Hematopoietic multipotent progenitor cell treated with erythropoietin and hydrocortisone succinate and interleukin-3 and kit ligand, for 4 days (in vitro differentiated cells): ENCODE measurements at regions not wholly inside any gene's neighbourhood (a gene's known extent, or its start where the extent isn't known, plus 50 kb on each side); places are given as distances from the start of the nearest gene placed in this dataset.
A peak's percentile ranks its signal among the peaks of the same experiment; 100 is the strongest.

ENCODE experiments used
- DNase-seq: peaks from one replicate; pipeline ENCODE4 v3.0.0-alpha.2; 2015

DNA sequence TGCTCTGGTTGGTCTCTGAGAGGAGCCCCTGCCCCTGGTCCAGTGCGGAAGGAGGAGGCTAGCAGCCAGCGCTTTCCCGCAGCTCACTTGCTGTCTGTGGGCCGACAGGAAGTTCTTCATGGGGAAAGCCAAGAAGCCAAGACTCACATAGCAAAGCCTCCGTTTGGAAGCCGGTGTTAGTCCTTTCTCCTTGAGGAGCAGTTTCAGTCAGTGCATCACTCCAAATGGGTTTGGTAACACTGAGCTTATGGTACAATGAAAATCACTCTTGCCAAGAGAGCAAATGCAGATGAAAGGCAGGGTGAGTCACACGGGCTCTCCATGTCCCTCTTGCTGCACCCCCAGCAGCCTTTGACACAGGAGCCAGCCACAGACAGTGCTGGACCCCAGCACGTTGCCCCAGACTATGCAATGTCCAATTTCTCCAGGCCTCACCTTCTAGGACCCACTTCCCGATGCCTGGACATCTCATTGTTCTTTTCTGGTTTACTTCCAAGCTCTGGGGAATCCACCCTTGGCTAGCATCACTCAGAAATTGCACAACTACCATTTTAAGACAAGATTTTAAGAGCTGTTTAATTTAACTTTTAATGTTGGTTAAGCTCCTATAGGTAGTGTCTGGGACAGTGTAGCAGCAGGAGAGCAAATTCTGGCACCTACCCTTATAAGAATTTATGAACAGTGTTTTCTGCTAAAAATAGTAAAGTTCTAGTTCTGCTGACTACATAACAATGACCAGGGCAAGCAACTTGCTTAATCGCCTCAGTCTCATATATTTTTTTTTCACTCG, 174.9 kb downstream of the ASB1 start:
- no peak for DNase-seq

DNA sequence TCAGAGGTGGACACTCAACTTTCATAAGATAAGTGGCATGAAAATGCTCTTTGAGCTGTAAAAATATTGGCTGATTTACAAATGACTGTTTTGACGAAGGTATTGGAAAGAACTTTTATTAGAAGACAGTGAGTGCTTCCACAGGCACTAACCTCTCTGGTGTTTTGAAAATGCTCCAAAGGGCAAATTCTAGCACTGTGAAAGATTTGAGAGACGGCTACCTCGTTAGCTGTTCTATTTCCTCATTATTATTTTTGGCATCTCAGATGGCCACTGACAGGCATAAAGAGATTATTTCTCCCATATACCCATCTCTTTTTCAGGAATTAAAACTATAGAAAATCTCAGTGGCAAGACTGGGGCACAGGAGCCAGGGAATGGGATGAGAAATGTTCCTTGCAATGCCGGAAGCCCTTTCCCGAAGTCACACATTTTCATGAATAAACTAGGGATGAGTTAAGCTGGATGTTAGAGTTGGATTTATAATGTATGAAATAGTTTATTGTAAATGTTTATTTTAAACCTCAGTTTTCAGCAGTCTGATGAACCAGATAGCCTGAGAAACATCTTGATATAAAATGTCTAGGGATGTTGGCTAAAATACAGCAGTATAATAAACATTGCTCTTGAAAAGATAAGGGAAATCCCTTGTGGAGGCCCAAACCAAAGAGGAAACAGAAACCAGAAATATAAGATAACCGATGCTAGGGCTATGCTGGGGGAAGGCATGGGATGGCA, 175.7 kb downstream of the ASB1 start:
- DNase-seq: no peak

DNA sequence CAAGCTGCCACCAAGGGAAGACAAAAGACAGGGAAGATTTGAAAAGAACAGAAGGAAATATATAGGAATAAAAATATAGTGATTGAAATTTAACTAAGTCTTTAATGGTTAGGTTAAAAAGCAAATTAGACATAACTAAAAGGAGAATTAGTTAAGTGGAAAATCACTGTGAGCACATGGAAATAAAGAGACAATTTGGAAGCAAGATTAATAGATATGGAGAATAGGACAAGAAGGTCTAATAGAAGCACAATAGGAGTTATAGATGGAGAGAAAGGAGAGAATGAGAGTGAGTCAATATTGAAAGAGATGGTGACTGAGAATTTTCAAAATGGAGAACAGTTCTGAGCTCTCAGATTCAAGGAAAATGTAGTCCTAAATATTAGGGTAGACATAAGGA, 176.9 kb downstream of the ASB1 start:
- DNase-seq: no peak

DNA sequence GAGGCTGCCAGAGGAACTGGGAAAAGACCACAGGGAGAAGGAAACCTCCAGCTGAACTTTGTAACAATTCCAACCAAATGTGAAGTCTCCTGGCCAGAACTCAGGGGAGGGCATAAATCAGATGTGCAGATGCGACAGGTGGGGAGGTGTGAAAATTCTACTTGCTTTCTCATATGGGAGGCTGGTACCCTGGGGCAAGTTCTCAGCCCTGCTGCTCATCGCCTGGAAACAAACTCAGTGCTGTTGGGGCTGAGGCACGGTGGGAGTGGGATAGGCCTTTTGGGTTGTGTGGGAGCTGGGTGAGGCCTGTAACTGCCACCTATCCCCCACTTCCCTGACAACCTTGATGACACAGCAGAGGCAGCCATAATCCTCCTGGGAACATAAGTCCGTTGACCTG, 179.6 kb downstream of the ASB1 start:
- no peak for DNase-seq

DNA sequence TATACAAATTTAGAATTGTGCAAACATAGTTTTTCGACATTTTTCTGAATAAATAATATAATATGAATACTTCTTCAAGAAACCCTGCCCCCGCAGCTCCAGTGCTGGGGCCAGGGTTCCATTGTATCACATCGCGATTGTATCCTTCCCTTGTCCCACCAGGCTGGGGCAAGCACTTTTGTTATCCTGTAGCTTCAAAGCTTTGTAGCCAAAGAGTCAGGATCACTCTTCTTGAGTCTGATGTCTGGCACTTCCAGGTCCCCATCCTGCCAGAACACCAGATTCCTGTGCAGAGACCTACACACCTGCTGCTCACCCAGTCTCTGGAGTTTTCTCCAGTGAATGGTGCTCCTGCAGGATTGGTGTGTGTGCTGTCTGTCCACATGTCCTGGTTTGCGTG, 186.9 kb downstream of the ASB1 start:
- DNase-seq: no peak

DNA sequence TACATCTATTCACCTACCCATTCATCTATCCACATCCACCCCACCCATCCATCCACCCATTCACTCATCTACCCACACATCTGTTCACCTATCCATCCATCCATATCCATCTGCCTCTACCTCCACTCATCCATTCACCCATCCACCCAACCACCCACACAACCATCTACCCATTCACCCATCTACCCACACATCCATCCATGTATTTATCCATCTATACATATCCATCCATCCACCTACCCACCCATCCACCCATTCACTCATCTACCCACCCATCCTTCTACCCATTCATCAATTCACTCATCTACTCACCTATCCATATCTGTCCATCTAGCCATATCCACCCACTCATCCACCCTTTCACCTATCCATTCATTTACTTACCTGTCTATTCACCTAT, 187.6 kb downstream of the ASB1 start:
- DNase-seq: no peak

DNA sequence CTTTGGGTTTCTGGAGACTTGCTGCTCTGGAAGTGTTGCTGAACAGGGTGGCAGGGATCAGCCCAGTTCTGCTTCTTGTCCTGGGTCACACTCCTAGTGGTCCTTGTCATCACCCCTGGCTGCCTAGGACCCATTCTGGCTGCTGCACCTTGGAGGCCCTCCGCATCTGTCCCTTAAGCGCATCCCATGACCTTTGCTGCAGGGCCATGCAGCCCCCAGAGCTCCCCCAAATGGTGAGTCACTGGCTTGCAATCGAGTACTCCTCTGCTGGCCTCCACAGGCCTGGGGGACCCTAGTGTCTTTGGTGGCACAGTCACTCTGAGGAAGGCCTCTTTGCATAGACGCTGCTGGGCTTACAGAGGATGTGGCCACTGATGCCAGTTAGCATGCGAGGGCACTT, 188.5 kb downstream of the ASB1 start:
- DNase-seq: no peak

DNA sequence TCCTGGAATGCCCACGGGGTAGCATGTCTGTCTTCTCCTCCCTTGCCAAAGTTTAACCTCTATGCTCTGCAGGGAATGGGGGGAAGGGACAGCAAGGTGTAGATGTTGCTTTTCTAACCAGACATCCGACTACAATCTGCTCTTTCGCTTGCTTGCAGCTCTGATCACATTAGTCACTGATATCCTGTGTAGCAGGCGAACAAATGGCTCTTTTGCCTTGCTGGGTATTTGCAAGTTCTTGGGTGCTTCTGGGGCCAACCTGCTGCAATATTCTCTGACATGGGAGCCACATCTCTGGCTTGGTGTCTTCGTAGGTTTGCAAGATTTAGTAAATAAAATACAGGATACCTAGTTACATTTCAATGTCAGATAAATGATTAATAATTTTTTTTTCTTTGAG, 190.0 kb downstream of the ASB1 start:
- no peak for DNase-seq

DNA sequence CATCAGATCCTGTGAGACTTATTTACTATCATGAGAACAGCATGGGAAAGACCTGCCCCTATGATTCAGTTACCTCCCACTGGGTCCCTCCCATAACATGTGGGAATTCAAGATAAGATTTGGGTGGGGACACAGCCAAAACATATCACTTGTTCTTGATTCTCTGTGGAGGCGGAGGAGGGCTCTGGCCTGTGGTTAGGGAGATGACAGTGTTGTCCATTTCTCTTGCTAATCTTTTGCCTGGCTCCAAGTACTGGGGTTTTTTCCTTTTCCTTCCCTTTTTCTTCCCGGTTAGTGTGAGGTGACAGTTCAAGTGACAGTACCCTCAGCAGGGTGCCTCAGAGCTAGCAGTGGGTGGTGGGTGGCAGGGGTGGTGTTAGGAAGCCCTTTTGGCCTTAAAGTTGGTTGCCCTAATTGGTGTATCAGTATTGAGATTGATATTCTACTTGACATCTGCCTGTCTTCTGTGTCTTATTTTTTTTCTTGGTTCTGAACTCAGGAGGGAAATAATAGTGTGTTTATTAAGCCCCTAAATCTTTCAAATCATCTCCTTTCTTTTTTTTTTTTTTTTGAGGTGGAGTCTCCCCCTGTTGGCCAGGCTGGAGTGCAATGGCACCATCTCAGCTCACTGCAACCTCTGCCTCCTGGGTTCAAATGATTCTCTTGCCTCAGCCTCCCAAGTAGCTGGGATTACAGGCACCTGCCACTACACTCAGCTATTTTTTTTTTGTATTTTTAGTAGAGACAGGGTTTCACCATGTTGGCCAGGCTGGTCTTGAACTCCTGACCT, 192.0 kb downstream of the ASB1 start:
- DNase-seq: peak; percentile 51

DNA sequence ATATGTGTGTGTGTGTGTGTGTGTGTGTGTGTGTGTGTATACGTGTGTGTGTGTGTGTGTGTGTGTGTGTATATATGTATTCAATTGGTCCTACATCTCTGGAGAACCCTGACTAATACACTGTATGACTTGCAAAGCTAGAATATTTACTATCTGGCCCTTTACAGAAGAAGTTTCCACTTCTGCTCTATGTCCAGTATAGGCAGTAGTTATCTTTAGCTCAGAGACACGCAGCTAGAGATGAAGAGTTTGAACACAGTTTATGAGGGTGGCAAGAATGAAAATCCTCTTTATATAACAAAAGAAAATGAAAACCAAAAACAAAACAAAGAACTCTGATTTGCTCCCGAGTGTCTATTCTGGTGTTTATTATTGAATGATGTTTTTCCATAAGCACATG, 201.2 kb downstream of the ASB1 start:
- DNase-seq: no peak

DNA sequence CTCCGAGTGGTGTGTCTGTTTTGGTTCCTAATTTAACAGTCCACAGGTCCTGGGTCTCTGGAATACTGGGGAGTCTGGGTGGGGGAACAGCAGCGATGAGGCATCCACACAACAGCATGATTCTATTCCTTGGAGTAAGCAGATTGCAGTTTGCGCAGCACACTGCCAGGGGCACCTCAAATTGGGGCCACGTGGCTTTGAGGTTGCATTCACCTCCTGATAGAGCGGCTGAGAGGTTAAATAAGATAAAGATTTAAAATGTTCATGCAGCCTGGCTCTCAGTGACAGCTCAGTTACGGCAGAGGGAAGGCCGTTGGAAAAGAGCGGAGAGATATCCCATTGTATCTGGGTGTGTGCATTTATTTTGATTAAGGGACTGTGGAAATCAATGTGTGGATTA, 202.3 kb downstream of the ASB1 start:
- DNase-seq: no peak

DNA sequence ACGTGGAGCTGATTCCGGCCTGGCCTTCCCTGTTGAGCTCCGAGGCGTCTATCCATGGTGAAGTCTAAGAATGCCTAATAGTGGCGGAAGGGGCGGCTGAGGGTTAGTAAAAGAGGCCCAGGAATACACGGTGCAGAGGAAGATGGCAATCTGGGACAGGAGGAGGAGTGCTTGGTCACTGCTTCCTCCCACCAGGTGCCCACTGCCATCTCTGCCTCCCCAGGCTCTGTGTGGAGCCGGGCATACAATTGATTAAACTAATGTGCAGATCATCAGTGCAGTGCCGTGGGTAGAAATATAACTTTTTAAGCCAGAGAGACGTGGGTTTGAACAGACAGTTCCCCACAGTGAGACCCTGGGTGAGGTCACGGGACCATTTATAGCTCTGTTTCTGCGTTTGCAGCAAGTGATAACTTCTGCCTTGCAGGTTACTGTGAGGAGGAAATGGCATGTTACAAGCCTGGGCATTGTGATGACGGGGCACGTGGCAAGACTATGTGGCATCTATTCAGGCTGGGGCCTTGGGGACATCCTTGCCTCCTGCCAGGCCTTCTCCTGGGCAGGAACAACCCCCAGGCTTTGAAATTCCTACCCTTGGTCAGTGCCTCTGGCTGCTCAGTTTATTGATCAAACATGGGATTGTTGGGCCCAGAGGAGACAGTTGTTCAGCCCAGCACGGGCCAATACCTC, 204.9 kb downstream of the ASB1 start:
- no peak for DNase-seq

DNA sequence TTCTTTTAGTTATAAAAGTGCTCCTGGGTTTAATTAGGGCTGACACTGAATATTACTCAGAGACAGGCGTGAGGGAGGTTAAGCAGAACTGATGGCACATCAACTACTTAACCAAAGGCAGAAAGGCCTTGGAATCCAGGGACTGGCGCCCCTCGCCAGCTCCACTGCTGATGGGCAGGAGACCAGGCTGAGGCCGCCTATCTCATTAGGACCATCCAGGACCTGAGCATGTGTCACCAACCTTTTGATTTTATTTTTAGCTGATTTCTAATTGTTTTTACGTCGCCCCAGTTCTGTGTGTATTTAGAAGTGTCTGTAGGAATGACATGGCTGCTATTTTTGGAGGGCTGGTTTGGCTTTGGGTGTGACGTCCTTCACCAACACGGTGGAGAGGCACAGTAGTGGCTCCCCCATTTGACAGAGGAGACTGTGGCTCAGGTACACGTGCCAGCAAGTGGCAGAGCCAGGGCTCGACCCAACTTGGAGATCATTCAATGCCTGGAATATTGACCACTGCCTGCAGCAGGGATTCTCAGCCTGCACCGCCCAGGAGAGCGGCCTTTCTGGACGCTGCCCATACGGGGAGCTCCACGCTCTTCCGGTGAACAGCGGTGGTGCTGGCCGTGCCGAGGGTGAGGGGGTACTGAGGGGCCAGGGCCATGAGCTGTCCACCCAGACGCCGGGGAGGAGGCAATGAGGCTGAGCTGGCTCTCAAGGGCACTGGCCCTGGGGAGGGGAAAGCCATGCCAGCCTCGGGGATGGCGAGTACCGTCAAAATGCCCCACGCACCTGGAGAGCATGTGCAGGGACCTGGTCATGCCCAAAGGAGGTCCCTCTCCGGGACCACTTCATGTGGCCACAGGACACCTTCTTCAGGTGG, 205.7 kb downstream of the ASB1 start:
- DNase-seq: no peak

DNA sequence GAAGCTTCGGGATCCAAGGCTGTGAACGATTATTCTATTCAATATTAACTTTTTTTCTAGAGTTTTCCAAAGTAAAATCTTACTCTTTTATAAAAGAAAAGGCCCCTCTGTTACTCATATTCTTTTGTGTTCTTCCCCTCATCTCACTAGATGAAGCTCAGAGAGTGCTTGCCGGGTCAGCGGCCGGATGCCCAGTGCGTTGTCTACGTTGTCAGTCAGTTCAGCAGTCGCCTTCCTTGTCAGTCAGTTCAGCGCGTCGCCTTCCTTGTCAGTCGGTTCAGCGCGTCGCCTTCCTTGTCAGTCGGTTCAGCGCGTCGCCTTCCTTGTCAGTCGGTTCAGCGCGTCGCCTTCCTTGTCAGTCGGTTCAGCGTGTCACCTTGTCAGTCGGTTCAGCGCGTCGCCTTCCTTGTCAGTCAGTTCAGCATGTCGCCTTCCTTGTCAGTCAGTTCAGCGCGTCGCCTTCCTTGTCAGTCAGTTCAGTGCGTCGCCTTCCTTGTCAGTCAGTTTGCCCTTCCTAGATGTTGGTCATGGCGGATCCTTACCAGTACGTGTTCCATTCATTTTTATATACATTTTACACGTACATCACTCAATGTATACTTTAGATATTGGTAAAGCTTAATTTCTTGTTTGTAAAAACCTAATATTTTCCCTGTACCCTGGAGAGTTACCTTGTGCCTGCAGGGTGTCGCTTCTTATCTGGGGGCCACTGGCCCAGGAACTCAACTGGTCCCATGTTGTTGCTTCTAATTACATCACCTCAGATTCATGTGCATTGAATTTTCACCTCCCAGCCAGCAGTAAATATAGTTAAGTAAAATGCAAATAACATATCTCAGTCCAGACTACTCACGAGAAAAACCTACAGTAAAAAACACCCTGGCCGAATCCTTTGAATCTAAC, 206.9 kb downstream of the ASB1 start:
- no peak for DNase-seq

DNA sequence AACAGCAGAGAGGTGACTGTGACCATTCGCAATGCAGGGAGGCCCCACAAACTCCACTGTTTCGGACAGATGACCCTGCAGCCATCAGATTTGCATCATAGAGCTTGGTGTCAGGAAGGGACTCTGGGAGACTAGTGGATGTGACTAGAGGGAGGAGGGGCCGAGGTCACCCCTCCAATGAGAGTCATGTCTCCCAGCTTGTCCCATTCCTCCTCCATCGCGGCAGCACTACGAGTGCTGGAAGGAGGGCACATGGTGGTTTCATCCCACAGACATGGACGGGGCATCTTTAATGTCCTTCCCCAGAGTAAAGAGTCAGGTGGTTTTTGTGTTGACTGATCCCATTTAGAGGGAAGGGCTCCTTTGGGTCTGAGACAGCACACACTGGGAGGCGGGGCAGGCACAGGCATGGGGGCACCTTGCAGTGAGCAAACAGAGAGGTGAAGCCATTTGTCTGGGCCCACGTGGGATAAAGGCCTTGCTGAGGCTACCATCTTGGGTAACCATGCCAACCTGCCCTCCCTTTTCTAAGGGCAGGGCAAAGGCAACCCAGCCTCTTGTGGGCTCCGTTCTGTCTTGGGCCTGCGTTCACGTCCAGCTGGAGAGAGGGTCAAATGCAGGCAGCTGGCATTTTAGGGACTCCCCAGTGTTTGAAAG, 208.1 kb downstream of the ASB1 start:
- DNase-seq: no peak

DNA sequence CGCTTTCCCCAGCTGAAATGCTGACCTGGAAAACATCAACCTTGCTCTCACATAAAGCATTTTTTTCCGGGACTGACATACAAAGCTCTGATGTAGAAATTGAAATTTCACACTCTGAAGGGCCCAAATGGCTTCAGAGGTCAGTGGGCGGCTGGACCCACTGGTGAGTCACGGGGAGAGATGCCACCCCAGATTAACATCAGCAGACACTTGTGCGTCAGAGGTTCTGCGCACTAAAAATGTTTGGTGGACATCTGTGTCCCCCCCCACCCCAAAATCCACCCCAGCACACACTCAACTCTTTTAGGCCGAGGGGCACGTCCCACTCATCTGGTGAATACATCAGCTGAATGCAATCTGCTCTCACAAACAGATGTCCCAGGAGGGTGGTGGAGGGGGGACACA, 208.9 kb downstream of the ASB1 start:
- no peak for DNase-seq

DNA sequence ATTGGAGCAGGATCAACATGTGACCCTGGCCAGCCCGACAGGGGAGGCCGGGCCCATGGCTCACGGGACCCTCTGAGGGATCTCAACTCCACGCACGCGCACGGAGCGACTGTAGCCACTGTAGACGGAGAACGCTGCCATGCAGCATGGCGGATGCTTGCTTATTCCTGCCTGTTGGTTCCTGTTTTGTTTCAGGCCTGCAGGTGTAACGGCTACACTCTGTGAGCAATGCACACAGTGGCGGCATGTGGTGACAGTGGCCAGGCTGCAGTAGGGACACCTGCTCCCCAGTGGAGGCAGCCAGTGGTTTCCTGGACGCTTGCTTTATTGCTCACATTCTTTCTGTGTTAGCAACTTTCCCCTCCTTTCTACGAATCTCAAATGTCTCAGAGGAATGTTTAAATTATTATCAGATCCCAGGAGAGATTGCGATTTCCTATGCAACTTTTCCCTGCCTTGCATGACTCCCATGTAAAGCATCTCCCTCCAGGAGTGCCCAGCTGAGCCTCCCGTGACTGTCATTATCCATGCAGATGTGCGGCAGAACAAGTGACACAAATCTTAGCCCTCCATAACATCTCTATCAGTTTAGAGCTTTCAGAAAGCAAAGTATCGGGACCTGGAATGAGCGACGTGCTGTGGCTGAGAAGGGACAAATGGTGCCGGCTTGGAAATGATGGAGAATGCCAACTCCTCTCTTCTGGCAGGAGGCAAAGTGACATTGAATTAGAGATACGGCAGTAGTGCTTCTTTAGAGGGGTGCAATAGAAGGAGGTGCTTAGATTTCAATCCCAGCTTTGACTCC, 209.7 kb downstream of the ASB1 start:
- no peak for DNase-seq

DNA sequence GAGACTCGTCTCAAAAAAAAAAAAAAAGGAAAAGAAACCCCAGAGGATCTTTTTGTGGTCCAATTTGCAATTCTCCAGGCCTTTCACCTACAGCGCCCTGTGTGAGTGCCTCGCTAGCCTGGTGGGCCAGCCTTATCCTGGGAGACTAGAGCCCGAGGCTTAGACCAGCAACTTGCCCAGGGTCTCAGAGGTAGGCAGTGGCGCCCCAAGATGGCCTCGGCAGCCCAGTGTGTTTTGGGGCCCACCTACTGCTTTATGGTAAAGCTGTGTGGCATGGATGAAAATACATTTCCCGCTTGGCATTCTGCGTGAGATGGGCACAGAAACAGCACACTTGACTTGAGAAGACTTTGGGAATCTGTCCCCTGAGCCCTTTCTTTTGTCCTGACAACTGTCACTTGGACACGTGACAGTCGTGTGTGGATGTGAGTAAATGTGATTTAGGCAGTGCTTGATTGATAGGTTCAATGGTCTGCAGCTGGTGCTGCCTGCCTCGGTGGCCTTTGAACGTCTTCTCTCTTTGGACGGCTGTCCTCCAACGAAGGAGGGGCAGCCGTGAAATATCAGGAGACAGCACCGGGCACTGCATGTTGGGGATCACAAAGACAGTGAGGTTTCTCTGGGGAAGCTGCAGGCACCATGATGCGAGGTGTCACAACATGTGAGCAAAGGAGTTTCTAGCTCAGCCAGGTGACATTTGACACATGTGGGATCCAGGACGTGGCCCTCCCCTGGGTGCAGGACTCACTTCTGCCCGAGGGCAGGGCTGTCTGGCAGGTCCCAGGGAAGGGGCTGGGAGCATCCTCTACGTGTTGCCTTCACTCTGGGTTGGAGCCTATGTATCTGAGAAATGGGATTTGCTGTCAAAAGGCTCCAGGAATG, 209.5 kb upstream of the TWIST2 start:
- DNase-seq: no peak
